ENCODE measurements at regions not wholly inside any gene's neighbourhood (a gene's known extent, or its start where the extent isn't known, plus 50 kb on each side); places are given as distances from the start of the nearest gene placed in this dataset.

- H4K20me1 ChIP-seq (ENCODE audit: insufficient read depth, low read length), result no peaks in the 10 kb centered on the region
- no peaks in the 10 kb centered on the region for H3K4me1 ChIP-seq (ENCODE audit: insufficient read depth, low read length)
- TF ChIP-seq, protein P1, sequence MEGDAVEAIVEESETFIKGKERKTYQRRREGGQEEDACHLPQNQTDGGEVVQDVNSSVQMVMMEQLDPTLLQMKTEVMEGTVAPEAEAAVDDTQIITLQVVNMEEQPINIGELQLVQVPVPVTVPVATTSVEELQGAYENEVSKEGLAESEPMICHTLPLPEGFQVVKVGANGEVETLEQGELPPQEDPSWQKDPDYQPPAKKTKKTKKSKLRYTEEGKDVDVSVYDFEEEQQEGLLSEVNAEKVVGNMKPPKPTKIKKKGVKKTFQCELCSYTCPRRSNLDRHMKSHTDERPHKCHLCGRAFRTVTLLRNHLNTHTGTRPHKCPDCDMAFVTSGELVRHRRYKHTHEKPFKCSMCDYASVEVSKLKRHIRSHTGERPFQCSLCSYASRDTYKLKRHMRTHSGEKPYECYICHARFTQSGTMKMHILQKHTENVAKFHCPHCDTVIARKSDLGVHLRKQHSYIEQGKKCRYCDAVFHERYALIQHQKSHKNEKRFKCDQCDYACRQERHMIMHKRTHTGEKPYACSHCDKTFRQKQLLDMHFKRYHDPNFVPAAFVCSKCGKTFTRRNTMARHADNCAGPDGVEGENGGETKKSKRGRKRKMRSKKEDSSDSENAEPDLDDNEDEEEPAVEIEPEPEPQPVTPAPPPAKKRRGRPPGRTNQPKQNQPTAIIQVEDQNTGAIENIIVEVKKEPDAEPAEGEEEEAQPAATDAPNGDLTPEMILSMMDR (IDR thresholded peaks at IDR 0.05; ENCODE audit: extremely low read depth, low read depth, low read length), result no peak
- no peak overlapping the region for H2AFZ ChIP-seq (ENCODE audit: low read length)
- no peak overlapping the region for H3K27ac ChIP-seq (ENCODE audit: low read depth, low read length)
- no peak for DNase-seq (ENCODE audit: insufficient read length, low spot score, missing footprints)
- no peaks in the 10 kb centered on the region for H3K36me3 ChIP-seq (ENCODE audit: insufficient read depth, low read length)
- no peaks in the 10 kb centered on the region for H3K27me3 ChIP-seq (ENCODE audit: insufficient read depth, low read length)
- H3K79me2 ChIP-seq (ENCODE audit: insufficient read depth, low read length), result no peaks in the 10 kb centered on the region
- no peak overlapping the region for H3K4me2 ChIP-seq (ENCODE audit: insufficient read depth, low read length)
- no peak overlapping the region for H3K4me3 ChIP-seq (ENCODE audit: insufficient read depth, low read length)
- H3K9me3 ChIP-seq (ENCODE audit: low read depth, low read length), result peaks cover 3% of the 10 kb centered on the region
Observed at GRCh38 chr2:76464310-76464709, 753.6 kb upstream of the GCFC2 start.

GRCh38 chr2:76461431-76461830 lies 750.7 kb upstream of the GCFC2 start:
- H3K4me3 ChIP-seq (ENCODE audit: insufficient read depth, low read length), result no peak overlapping the region
- peaks cover 3% of the 10 kb centered on the region for H3K9me3 ChIP-seq (ENCODE audit: low read depth, low read length)
- H3K4me2 ChIP-seq (ENCODE audit: insufficient read depth, low read length), result no peak overlapping the region
- DNase-seq (ENCODE audit: insufficient read length, low spot score, missing footprints), result no peak
- H3K79me2 ChIP-seq (ENCODE audit: insufficient read depth, low read length), result no peaks in the 10 kb centered on the region
- no peaks in the 10 kb centered on the region for H3K27me3 ChIP-seq (ENCODE audit: insufficient read depth, low read length)
- TF ChIP-seq, protein P1 (IDR thresholded peaks at IDR 0.05; ENCODE audit: extremely low read depth, low read depth, low read length), result no peak
- H2AFZ ChIP-seq (ENCODE audit: low read length), result no peak overlapping the region
- H3K27ac ChIP-seq (ENCODE audit: low read depth, low read length), result no peak overlapping the region
- no peaks in the 10 kb centered on the region for H3K4me1 ChIP-seq (ENCODE audit: insufficient read depth, low read length)
- no peaks in the 10 kb centered on the region for H3K36me3 ChIP-seq (ENCODE audit: insufficient read depth, low read length)
- H4K20me1 ChIP-seq (ENCODE audit: insufficient read depth, low read length), result no peaks in the 10 kb centered on the region

GRCh38 chr2:76455910-76456309 lies 745.2 kb upstream of the GCFC2 start:
- no peak overlapping the region for H3K27ac ChIP-seq (ENCODE audit: low read depth, low read length)
- H3K4me2 ChIP-seq (ENCODE audit: insufficient read depth, low read length), result no peak overlapping the region
- H3K4me1 ChIP-seq (ENCODE audit: insufficient read depth, low read length), result no peaks in the 10 kb centered on the region
- TF ChIP-seq, protein P1 (IDR thresholded peaks at IDR 0.05; ENCODE audit: extremely low read depth, low read depth, low read length), result no peak
- H4K20me1 ChIP-seq (ENCODE audit: insufficient read depth, low read length), result no peaks in the 10 kb centered on the region
- no peak for DNase-seq (ENCODE audit: insufficient read length, low spot score, missing footprints)
- no peaks in the 10 kb centered on the region for H3K36me3 ChIP-seq (ENCODE audit: insufficient read depth, low read length)
- no peaks in the 10 kb centered on the region for H3K27me3 ChIP-seq (ENCODE audit: insufficient read depth, low read length)
- H3K4me3 ChIP-seq (ENCODE audit: insufficient read depth, low read length), result no peak overlapping the region
- H3K9me3 ChIP-seq (ENCODE audit: low read depth, low read length), result no peaks in the 10 kb centered on the region
- no peak overlapping the region for H2AFZ ChIP-seq (ENCODE audit: low read length)
- H3K79me2 ChIP-seq (ENCODE audit: insufficient read depth, low read length), result no peaks in the 10 kb centered on the region

- no peak overlapping the region for H3K4me2 ChIP-seq (ENCODE audit: insufficient read depth, low read length)
- TF ChIP-seq, protein P1 (IDR thresholded peaks at IDR 0.05; ENCODE audit: extremely low read depth, low read depth, low read length), result no peak
- no peaks in the 10 kb centered on the region for H4K20me1 ChIP-seq (ENCODE audit: insufficient read depth, low read length)
- no peak overlapping the region for H3K4me3 ChIP-seq (ENCODE audit: insufficient read depth, low read length)
- H3K27me3 ChIP-seq (ENCODE audit: insufficient read depth, low read length), result no peaks in the 10 kb centered on the region
- DNase-seq (ENCODE audit: insufficient read length, low spot score, missing footprints), result no peak
- H3K9me3 ChIP-seq (ENCODE audit: low read depth, low read length), result peaks cover 2% of the 10 kb centered on the region
- no peaks in the 10 kb centered on the region for H3K36me3 ChIP-seq (ENCODE audit: insufficient read depth, low read length)
- H3K4me1 ChIP-seq (ENCODE audit: insufficient read depth, low read length), result no peaks in the 10 kb centered on the region
- H3K79me2 ChIP-seq (ENCODE audit: insufficient read depth, low read length), result no peaks in the 10 kb centered on the region
- H3K27ac ChIP-seq (ENCODE audit: low read depth, low read length), result no peak overlapping the region
- H2AFZ ChIP-seq (ENCODE audit: low read length), result no peak overlapping the region
Observed at GRCh38 chr2:76450024-76450475, 739.3 kb upstream of the GCFC2 start.
